ENCODE measurements at regions not wholly inside any gene's neighbourhood (a gene's known extent, or its start where the extent isn't known, plus 50 kb on each side); places are given as distances from the start of the nearest gene placed in this dataset.

GRCh38 chr4:3822230-3822947 lies 56.2 kb downstream of the ADRA2C start:
- TF ChIP-seq TAF1 (IDR thresholded peaks at IDR 0.05; ENCODE audit: low read depth) (no peak), REST (IDR thresholded peaks at IDR 0.05; ENCODE audit: borderline replicate concordance) (no peak), SMC3 (conservative IDR thresholded peaks at IDR 0.05; ENCODE audit: poor library complexity) (no peak), MXI1 (conservative IDR thresholded peaks at IDR 0.05; ENCODE audit: poor library complexity, severe bottlenecking) (no peak), CTCF (IDR thresholded peaks at IDR 0.05; ENCODE audit: poor library complexity, severe bottlenecking) (no peak), POLR2AphosphoS5 (IDR thresholded peaks at IDR 0.05) (no peak), RAD21 (conservative IDR thresholded peaks at IDR 0.05) (no peak), EZH2 (IDR thresholded peaks at IDR 0.05; ENCODE audit: borderline replicate concordance, insufficient read depth, low read length, poor library complexity, severe bottlenecking) (no peak), EP300 (conservative IDR thresholded peaks at IDR 0.05; ENCODE audit: poor library complexity, severe bottlenecking) (no peak)
